Esophagus squamous epithelium (tissue), 5 donors: ENCODE measurements at regions not wholly inside any gene's neighbourhood (a gene's known extent, or its start where the extent isn't known, plus 50 kb on each side); places are given as distances from the start of the nearest gene placed in this dataset.

Source experiments
- DNase-seq: peaks from one replicate; lab custom pipeline; 2025; lab: John Stamatoyannopoulos, UW
- H3K27ac ChIP-seq, 4 donors: fragments of 200-600 bp; sonication (generic); one replicate each; pipeline ENCODE4 v1.5.1; 2016 to 2019; ENCODE audit warnings: mild to moderate bottlenecking in 1 of 4
- H3K27me3 ChIP-seq, 4 donors: fragments of 200-600 bp; sonication (generic); 1 replicate in 3 of 4; 2 replicates in 1 of 4; pipeline versions ENCODE4 v1.5.1 to v1.6.0; 2017 to 2021; ENCODE audit warnings: antibody characterized with exemption in 1 of 4
- H3K36me3 ChIP-seq, 3 donors: fragments of 200-600 bp; sonication (generic); one replicate each; pipeline ENCODE4 v1.5.1; 2016 to 2019
- H3K4me1 ChIP-seq, 3 donors: fragments of 200-600 bp; sonication (generic); one replicate each; pipeline ENCODE4 v1.5.1; 2017 to 2019
- H3K4me3 ChIP-seq, 4 donors: fragments of 200-600 bp; sonication (generic); 1 replicate in 3 of 4; 2 replicates in 1 of 4; pipeline ENCODE4 v1.5.1; 2016 to 2019; ENCODE audit warnings: mild to moderate bottlenecking in 2 of 4, moderate library complexity in 1 of 4
- H3K9me3 ChIP-seq, 3 donors: fragments of 200-600 bp; sonication (generic); one replicate each; pipeline ENCODE4 v1.5.1; 2016 to 2019
- POLR2A ChIP-seq, 4 donors: fragments of 450-650 bp; IDR thresholded peaks; one replicate each; pipeline ENCODE4 v1.6.1; 2017; ENCODE audit warnings: antibody characterized with exemption in 4 of 4, mild to moderate bottlenecking in 4 of 4, moderate library complexity in 3 of 4
- WGBS, 2 donors: methylation state at CpG; one replicate each; pipeline ENCODE4 v1.1.5; 2018; 5-methylcytosine and 5-hydroxymethylcytosine counted together
- intact Hi-C: fragments of 100-400 bp; cut with DNase I; formaldehyde crosslinking; loops from one replicate; pipeline ENCODE4 v1.15.0; 2022
- TF ChIP-seq, protein P1 (sequence below), 6 experiments: fragments of 450-650 bp in 4 of 6; fragments of 200-600 bp in 2 of 6; sonication (generic) in 2 of 6; IDR thresholded peaks; one replicate each; pipeline ENCODE4 v1.5.1; 2016 to 2019; ENCODE audit warnings: antibody characterized with exemption in 6 of 6, mild to moderate bottlenecking in 4 of 6, moderate library complexity in 4 of 6
- donor health status: DM: yes; HTN: yes; CAD: no.

DNA sequence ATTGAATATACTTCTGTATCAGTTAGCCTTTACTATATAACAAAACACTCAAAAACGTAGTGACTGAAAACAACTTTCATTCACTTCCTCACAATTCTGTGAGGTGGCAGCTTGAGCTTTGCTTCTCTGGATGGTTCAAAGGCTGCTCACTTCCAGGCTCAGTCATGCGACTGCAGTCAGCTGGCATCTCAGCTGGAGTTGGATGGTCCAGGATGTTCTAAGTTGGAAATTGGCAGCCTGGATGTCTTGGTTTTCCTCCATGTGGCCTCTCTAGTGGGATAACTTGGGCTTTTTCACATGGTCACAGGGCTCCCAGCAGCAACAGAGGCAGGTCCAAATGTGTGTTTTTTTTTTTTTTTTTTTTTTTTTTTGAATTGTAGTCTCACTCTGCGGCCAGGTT lies 204.4 kb downstream of the LACC1 start:
- no peak for DNase-seq
- intact Hi-C loops = no loop called here
- TF ChIP-seq POLR2A (IDR thresholded peaks at IDR 0.05) = no peak
- TF ChIP-seq, protein P1, sequence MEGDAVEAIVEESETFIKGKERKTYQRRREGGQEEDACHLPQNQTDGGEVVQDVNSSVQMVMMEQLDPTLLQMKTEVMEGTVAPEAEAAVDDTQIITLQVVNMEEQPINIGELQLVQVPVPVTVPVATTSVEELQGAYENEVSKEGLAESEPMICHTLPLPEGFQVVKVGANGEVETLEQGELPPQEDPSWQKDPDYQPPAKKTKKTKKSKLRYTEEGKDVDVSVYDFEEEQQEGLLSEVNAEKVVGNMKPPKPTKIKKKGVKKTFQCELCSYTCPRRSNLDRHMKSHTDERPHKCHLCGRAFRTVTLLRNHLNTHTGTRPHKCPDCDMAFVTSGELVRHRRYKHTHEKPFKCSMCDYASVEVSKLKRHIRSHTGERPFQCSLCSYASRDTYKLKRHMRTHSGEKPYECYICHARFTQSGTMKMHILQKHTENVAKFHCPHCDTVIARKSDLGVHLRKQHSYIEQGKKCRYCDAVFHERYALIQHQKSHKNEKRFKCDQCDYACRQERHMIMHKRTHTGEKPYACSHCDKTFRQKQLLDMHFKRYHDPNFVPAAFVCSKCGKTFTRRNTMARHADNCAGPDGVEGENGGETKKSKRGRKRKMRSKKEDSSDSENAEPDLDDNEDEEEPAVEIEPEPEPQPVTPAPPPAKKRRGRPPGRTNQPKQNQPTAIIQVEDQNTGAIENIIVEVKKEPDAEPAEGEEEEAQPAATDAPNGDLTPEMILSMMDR (IDR thresholded peaks at IDR 0.05) = no peak
- Histone ChIP-seq H3K4me1 (no peaks in the 10 kb centered on the region), H3K36me3 (no peaks in the 10 kb centered on the region), H3K4me3 (no peak overlapping the region), H3K27me3 (no peaks in the 10 kb centered on the region), H3K9me3 (no peaks in the 10 kb centered on the region), H3K27ac (no peak overlapping the region)
- WGBS, 2 donors = 79 to 90% methylated on average over 3 of the region's 3 CpGs

DNA sequence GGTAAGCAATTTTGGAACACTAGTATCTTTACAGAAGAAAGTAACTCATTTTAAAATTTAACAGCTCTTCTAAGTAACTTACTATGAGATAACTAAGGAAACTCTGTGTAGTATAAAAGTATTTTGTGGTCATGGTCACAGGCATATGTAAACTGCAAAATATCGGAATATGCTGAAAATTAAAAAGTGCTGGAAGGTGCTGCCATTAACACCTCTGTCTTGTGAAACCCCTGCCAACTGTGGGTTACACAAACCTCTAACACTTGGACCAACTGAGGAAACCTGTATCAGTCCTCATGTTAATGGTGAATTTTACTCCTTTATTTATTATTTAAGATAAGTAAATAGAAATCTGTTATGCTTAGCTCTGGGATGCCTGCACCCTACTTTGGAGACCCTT lies 206.7 kb downstream of the LACC1 start:
- no peak overlapping the region for H3K4me3 ChIP-seq
- intact Hi-C loops = no loop called here
- no peaks in the 10 kb centered on the region for H3K27me3 ChIP-seq
- H3K27ac ChIP-seq = no peak overlapping the region
- no peaks in the 10 kb centered on the region for H3K36me3 ChIP-seq
- no peaks in the 10 kb centered on the region for H3K9me3 ChIP-seq
- 88 to 92% methylated on average over 1 of the region's 1 CpG for WGBS, 2 donors
- no peaks in the 10 kb centered on the region for H3K4me1 ChIP-seq
- TF ChIP-seq, protein P1 (IDR thresholded peaks at IDR 0.05) = no peak
- TF ChIP-seq POLR2A (IDR thresholded peaks at IDR 0.05) = no peak
- DNase-seq = no peak

DNA sequence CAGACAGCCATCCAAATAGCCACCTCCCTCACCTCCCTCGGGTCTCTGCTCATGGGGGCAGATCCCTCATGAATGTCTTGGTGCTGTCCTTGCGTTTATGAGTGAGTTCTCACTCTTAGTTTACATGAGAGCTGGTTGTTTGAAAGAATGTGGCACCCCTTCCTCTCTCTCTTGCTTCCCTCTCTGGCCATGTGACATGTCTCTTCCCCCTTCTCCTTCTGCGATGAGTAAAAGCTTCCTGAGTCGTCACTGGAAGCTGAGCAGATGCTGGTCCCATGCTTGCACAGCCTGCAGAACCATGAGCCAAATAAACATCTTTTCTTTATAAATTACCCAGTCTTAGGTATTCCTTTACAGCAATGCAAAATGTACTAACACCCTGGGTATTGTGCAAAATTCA lies 208.7 kb downstream of the LACC1 start:
- Histone ChIP-seq H3K4me3 (no peak overlapping the region), H3K27ac (no peak overlapping the region), H3K36me3 (no peaks in the 10 kb centered on the region), H3K9me3 (no peaks in the 10 kb centered on the region), H3K4me1 (no peaks in the 10 kb centered on the region), H3K27me3 (no peaks in the 10 kb centered on the region)
- WGBS, 2 donors = 70 to 85% methylated on average over 3 of the region's 4 CpGs
- no peak for DNase-seq
- no peak for TF ChIP-seq POLR2A (IDR thresholded peaks at IDR 0.05)
- TF ChIP-seq, protein P1 (IDR thresholded peaks at IDR 0.05) = no peak
- intact Hi-C loops = no loop called here

DNA sequence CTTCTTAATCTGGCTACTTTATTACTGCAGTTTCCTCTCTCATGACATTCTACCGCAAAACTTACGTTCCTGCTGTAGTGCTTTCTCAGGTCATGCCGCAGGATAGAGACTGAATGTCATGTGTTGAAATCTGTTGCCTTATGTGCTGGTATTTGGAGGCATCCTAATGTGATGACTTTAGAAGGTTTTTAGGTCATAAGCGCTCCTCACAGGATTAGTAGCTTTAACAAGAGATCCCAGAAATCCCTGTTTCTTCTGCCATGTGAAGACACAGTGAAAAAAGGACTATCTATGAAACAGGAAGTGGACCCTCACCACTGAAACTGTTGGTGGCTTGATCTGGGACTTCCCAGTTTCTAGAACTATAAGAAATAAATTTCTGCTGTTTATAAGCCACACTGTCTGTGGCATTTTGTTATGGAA lies 209.3 kb downstream of the LACC1 start:
- H3K36me3 ChIP-seq = no peaks in the 10 kb centered on the region
- WGBS, 2 donors = 90 to 96% methylated on average over 4 of the region's 4 CpGs
- H3K4me1 ChIP-seq = no peaks in the 10 kb centered on the region
- no peaks in the 10 kb centered on the region for H3K27me3 ChIP-seq
- DNase-seq = no peak
- intact Hi-C loops = no loop called here
- no peak for TF ChIP-seq POLR2A (IDR thresholded peaks at IDR 0.05)
- TF ChIP-seq, protein P1 (IDR thresholded peaks at IDR 0.05) = no peak
- H3K4me3 ChIP-seq = no peak overlapping the region
- no peaks in the 10 kb centered on the region for H3K9me3 ChIP-seq
- H3K27ac ChIP-seq = no peak overlapping the region

DNA sequence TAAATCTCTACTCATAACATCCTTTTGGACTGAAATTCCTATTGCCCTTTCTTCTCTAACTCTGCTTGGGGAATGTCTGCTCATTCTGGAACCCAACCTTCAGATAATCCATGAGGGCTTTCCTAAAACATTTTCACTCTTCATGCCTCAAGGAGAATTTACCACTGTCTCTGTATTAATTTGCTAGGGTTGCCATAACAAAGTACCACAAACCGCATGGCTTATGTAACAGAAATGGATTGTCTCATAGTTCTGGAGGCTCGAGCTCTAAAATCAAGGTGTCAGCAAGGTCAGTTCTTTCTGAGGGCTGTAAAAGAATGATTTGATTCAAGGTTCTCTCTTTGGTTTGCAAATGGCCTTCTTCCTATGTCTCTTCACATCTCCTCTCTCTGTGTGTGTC lies 209.7 kb downstream of the LACC1 start:
- WGBS, 2 donors = 43 to 66% methylated on average over 2 of the region's 2 CpGs
- no peaks in the 10 kb centered on the region for H3K4me1 ChIP-seq
- no peak for DNase-seq
- H3K9me3 ChIP-seq = no peaks in the 10 kb centered on the region
- no peak overlapping the region for H3K27ac ChIP-seq
- intact Hi-C loops = no loop called here
- H3K4me3 ChIP-seq = no peak overlapping the region
- no peaks in the 10 kb centered on the region for H3K27me3 ChIP-seq
- TF ChIP-seq, protein P1 (IDR thresholded peaks at IDR 0.05) = no peak
- TF ChIP-seq POLR2A (IDR thresholded peaks at IDR 0.05) = no peak
- H3K36me3 ChIP-seq = no peaks in the 10 kb centered on the region
